GM18520 (cell line): ENCODE measurements at regions not wholly inside any gene's neighbourhood (a gene's known extent, or its start where the extent isn't known, plus 50 kb on each side); places are given as distances from the start of the nearest gene placed in this dataset.
A peak's percentile ranks its signal among the peaks of the same experiment; 100 is the strongest.

ENCODE experiments used
- ATAC-seq: cut with Tn5 transposase; IDR thresholded peaks from one replicate; pipeline ENCODE4 v1.9.1; 2021; ENCODE audit not compliant: unreplicated experiment

DNA sequence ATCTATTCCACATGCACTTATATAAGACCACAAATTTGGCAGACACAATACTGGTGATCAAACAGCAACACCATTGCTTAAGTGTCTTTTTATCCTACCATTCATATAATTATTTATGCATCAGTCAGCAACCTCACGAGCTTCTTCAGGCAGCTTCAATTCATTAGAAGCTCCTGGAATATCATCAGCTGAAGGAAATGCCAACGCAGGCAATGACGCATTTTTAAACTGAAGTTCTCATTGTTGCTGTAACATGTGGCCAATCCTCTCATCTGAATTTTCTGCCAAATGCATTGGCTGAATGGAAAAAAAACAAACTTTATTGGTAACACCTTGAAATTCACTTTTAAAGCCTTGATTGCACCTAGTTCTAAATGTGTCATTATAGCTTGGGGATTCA lies 376.4 kb upstream of the RGMB start:
- ATAC-seq, result no peak

DNA sequence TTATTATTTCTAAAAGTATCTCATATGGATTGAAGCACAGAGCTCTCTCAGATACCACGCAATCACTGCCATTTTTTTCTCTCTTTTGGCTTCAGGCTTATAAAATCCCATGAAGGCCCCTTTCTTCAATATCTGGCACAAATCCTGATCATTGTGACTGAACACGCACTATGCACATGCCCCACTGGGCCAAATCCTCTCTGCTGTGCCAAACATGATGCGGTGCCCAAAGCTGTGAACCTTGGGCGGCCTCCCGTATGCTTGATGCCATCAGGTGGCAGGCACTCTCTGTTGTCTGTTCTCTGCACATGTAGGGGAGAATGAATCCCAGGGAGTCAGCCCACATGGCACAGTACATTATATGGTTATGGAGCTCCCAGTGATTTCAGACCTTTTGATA lies 375.0 kb upstream of the RGMB start:
- no peak for ATAC-seq

DNA sequence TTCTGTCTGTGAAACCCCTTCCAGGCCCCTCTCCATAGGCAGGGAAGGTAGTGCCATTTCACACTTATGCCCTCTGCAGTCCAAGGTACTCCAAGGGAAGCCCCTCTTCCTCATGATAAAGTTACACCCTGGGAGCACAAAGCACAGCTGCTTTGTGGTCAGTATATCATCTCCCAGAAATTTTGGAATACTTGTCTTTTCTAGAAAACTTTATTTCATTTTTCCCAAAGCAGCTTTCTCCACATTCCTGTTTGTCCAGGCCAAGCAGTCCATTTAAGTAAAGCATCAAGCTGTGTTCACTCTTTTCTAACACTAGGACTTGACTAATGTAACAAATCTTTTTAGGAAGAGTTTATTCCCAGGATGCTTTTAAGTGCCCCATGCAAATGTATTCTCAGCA lies 371.8 kb upstream of the RGMB start:
- ATAC-seq, result no peak

GRCh38 chr5:98402130-98402529 lies 371.3 kb upstream of the RGMB start:
- ATAC-seq, result no peak

DNA sequence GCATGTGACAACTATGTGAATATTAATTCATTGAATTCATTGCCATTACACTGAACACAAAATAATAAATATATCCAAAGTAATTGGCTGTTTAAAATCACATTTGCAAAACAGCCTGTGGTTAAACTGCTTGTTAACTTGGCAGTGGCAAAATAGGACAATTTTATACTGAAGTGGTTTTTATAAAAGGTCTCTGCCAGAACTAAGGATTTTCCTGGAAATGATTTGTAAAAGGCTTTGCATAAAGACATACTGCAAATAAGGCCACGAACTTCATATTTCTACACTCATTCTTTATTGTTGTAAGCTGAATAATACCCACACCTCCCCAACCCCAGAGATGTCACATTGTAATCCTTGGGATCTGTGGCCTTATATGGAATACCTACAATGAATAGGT lies 370.3 kb upstream of the RGMB start:
- ATAC-seq, result no peak

- ATAC-seq, result no peak
Observed at GRCh38 chr5:98414938-98415337, 358.5 kb upstream of the RGMB start.

- no peak for ATAC-seq
Observed at GRCh38 chr5:98415663-98416062, 357.8 kb upstream of the RGMB start.

- ATAC-seq, result no peak
Observed at GRCh38 chr5:98416541-98416940, 356.9 kb upstream of the RGMB start.

DNA sequence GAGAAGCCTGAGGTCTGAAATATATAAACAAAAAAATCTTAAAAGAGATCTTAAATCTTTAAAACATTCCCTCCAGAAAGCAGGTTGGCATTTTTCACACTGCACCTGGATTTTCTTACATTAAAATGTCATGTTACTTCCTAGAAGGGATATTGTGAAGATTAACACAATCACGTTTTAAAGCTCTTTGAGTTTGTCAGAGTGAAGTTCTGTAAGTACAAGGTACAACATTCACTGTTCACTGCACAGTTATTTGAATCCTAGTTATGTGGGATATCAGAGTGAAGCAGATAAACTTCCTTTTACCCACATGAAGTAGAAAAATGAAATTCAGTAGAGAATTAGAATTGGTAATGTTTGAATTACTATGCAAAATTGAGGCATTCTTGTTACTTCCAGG lies 353.6 kb upstream of the RGMB start:
- ATAC-seq, result no peak

DNA sequence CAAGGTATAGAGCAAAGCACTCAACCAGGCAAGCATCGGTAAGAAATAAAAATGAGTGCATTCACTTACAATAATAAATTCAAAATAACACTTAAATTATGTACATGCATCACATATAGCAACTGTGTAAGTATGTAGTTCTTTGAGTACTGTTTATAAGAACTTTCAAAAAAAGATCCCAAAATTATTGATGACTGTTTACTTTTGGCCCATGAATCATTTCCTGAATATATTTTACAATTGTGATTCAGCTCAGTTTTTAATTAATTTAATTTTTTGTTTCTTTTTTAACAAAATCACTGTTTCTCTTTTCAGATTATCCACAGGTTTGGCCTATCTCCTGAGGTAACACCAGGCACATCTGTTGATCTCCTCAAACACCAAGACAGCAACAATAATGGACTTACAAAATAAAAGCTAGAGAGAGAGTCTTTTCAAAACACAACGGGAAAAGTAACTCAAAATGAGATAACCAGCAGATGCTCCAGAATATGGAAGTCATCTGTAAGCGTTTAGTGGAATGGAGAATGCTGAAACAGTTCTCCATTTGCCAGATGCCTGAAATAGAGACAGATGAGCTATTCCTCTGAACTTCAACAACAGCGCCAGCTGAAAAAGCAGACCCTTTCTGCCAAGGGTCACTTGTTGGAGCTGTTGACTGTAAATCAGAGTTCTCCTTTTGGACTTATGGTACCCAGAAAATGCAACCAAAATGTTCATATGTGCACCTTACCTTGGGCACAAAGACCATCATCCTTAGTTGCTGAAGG lies 348.6 kb upstream of the RGMB start:
- ATAC-seq, result no peak

DNA sequence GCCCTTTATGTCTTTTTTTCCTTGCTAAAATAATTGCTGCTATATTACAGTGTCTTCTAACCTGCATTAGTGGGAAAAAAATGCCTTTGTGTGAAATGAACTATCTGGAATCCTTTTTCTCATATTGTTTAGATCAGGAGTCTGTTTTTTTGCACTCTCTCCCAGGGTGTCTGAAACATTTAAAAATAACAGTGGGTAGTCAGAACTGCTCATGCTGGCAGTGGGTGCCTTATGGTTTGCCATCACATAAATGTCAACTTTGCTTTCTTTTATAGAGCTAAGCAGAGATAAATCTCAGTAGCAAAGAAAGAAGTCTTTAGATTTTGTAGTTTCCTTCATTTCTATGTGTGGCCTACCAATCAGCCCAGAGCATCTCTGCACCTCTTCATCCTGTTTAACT lies 347.8 kb upstream of the RGMB start:
- ATAC-seq, result no peak

DNA sequence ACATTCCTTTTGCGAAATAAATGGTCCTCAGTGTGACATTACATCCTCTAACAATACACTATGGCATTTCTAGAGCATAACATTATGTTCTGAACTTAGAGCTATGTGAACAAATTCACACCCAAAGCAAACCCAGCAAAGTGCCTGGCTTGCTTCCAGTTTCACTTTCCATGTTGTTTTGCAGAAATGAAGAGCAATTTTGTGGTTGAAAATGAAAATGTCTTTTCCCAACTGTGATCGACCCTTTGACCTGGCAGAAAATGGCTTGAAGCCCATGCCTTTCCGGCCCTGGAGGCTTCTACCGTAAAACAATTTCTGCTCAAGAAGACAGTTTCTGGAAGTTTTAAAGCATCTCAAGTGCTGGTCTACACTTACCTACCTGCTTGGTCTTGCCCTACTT lies 344.7 kb upstream of the RGMB start:
- peak; percentile 78 for ATAC-seq

DNA sequence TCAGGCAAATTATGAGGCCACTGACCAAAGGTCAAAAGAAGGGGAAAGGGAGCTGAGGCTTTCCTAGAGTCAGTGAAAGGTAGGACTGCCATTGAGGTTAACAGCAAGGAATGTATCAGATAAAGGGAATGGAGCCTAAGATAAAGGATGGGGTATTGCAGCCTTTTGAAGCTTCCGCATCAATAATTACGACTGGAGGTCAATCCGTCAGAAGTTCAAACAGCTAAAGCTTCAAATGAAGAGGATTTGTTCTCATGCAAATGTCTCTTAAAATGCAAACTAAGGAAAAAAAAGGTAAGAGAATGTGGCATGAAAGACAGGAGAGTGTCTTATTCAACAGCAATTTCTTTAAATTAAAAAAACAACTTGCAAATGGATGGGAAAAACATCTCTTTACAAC lies 341.1 kb upstream of the RGMB start:
- no peak for ATAC-seq

- ATAC-seq, result no peak
Observed at GRCh38 chr5:98433022-98433421, 340.4 kb upstream of the RGMB start.

- ATAC-seq, result no peak
Observed at GRCh38 chr5:98433673-98434072, 339.8 kb upstream of the RGMB start.

DNA sequence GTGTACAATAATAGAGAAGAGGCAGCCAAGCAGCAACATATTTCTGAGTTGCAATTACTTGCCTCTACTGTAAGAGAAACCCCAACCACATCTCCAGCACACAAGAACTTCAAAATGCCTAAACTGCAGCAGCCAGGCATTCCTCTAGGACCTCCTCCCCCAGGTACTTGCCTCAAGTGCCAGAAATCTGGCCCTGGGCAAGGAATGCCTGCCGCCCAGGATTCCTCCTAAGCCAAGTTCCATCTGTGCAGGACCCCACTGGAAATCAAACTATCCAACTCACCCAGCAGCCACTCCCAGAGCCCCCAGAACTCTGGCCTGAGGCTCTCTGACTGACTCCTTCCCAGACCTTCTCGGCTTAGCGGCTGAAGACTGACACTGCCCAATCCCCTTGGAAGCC lies 336.8 kb upstream of the RGMB start:
- no peak for ATAC-seq

DNA sequence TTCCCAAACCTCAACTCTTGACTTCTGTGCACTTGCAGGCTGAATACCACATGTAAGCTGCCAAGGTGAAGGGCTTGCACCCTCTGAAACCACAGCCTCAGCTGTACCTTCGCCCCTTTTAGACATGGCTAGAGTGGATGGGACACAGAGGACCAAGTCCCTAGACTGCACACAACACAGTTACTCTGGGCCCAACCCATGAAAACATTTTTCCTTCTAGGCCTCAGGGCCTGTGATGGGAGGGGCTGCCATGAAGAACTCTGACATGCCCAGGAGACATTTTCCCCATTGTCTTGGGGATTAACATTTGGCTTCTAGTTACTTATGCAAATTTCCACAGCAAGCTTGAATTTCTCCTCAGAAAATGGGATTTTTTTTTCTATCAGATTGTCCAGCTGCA lies 331.0 kb upstream of the RGMB start:
- no peak for ATAC-seq

GRCh38 chr5:98443881-98444280 lies 329.6 kb upstream of the RGMB start:
- ATAC-seq, result no peak

- ATAC-seq, result no peak
Observed at GRCh38 chr5:98453296-98453695, 320.2 kb upstream of the RGMB start.

- ATAC-seq, result no peak
Observed at GRCh38 chr5:98454407-98454806, 319.1 kb upstream of the RGMB start.

DNA sequence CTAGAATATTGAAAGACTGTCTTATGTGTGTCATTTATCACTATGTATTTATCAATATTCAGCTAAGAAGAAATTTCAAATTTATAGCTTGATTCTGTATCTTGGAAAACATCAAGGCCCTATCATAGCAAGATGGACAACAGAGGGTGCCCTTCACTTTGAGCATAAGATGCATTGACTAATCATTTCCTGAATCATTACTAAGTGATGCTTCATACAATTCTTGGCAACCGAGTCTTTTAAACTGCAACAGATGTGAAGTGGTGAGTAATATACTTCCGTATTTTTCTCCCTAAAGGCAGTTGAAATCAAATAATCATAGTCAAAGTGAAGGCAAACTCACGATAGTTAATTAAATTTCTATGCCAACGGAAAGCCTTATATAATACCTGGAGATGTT lies 318.6 kb upstream of the RGMB start:
- no peak for ATAC-seq

DNA sequence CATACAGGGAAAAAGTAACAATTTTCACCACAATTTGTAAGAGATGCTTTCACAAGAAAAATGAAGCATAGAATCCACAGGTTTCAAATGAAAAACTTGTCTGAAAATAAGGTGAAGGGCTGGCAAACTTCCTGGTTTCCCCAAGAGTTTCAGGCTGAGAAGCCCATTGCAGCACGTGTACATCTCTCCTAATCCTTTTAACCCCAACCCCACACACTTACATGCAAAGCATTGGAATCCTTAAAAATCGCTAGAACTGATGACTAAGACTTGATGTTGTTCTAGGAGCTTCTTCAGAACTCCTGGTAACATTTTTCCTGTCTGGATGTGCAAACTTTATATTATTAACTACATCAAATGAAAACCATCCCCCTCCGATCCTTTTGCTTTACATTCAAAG lies 317.8 kb upstream of the RGMB start:
- no peak for ATAC-seq

DNA sequence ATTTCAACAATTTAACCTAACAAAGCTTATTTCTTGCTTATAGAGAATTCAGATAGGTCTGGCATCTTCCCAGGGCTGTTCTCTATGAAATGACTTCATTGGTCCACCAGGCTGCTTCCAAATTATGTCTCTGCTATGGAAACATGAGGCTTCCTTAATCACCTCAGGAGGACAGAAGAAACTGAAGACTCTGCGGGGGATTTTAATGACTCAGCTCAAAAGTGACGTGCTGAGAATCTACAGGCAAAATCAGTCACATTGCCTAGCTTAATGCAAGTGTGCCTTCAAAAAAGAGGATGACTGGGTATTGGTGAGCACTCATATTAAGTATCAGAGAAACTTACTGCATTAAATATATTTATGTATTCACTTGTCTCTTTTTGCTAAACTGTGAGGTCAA lies 315.5 kb upstream of the RGMB start:
- ATAC-seq, result peak; percentile 52
